ENCODE measurements at regions not wholly inside any gene's neighbourhood (a gene's known extent, or its start where the extent isn't known, plus 50 kb on each side); places are given as distances from the start of the nearest gene placed in this dataset.

DNA sequence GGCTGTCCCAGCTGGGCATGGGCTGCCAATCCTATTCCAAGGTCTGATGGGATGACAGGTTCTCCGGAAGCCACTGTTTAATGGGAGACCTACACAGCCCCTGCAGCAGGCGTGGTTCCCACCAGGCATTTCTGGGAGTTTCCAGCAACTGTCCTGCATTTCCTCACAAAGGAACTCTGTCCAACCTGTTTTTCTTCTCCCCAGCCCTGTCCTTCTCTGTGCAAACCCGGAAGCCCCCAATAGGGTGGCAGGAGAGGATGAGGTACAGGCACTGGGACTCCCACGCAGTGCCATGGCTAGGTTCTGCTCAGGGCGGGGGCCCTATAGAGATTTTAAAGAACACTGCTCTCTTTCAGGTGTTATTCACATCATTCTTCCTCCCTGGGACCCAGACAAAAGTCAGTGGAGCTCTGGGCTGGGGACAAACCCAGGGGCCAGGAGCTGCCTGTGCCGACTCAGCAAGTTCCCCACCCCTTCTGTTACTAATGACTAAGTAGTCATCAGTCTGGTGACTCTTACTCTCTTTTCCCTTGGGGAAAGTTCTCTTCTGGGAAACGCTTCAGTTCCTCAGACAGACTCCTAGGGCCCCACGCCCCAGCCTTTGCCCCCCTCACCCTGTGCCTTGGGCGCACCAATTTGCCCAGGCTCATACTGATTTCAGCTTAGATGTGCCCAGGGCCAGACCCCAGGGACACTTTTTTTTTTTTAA is 97.7 kb downstream of the CD47 start:
- no peak for DNase-seq (ENCODE audit: low spot score)

DNA sequence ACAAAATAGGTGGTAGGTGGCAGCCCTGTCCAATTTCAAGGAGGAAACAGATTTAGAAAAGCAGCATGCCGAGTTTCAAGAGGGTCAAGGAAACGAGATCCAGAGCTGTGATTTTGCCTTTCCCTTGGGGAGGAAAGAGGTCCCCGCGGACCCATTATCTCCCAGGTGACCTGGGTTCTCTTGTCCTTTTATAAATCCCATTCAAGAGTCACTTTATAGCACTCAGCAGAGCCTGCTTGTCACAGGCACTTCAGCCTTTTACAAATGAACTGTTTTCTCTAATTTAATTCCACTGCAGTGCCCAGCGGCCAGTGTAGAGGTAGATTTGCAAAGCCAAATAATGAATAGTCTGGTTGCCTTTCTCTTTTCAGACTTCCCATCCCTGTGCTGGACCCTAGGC is 99.9 kb downstream of the CD47 start:
- DNase-seq (ENCODE audit: low spot score): no peak

DNA sequence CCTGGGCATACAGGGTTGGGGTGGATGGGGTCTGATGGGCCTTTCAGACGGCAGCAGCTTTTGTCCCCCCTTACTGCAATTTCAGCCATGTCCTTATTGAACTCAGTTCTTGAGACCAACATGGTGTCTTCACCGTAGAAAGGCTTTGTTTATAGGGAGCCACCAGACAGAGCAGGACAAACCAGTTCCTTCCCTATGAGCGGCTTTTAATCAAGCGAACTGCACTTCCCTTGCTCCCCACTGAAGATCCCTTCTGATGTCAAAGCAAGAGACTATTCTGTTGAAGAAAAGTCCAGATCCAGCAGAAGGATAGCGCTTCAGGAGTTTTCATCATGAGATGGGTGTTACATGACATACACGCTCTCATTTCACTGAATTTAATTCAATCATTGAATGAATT is 100.4 kb downstream of the CD47 start:
- DNase-seq (ENCODE audit: low spot score): no peak

DNA sequence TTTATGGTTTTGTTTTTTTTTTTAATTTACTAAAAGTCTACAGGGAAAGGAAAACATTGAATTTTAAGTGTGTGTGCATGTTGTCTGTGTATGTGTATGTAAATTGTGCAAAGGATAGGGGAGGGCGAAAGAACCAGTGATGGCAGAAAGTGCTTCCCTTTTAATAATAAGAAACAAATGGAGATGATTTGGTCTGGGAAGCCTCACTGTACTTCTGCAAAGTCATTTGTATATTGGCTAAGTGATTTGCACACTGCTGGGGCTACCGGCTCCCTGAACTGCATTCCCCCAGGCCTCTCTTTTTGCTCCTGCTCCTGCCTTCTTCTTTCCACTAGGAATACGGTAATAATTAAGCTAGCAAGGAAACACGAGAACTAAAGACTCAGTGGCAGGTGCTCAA is 101.2 kb downstream of the CD47 start:
- no peak for DNase-seq (ENCODE audit: low spot score)

DNA sequence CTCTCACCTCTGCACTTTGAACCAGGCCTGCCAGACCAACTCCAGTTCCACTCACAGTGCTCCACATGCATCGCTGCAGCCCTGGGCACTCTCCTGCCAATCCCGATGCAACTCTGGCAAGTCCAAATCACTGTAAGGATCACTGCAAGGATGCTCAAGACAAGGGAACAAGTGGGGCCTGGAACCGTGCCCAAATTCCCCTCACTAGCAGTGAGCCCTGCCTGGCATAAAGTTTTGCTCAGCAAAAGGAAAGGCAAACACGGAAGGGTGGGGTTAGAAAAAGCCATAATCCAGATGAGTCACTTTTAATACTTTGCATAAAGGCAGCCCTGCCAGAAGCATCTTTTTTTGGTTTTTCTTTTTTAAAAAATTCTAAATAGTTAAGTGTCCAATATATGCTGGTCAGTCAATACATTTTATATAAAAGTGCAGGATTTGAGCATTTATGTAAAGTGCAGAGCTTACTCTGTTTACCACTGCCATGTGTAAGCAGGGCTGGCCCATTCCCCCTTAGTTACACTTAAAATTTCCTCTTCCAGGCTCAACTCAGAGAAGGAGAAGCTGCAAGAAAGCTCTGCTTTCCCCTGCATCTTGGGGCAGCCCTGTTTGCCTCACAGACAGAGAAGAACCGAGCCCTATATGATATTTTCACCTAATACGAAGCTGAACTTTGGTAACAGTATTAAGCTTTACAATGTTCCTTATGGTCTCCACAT is 102.2 kb downstream of the CD47 start:
- DNase-seq (ENCODE audit: low spot score): no peak

DNA sequence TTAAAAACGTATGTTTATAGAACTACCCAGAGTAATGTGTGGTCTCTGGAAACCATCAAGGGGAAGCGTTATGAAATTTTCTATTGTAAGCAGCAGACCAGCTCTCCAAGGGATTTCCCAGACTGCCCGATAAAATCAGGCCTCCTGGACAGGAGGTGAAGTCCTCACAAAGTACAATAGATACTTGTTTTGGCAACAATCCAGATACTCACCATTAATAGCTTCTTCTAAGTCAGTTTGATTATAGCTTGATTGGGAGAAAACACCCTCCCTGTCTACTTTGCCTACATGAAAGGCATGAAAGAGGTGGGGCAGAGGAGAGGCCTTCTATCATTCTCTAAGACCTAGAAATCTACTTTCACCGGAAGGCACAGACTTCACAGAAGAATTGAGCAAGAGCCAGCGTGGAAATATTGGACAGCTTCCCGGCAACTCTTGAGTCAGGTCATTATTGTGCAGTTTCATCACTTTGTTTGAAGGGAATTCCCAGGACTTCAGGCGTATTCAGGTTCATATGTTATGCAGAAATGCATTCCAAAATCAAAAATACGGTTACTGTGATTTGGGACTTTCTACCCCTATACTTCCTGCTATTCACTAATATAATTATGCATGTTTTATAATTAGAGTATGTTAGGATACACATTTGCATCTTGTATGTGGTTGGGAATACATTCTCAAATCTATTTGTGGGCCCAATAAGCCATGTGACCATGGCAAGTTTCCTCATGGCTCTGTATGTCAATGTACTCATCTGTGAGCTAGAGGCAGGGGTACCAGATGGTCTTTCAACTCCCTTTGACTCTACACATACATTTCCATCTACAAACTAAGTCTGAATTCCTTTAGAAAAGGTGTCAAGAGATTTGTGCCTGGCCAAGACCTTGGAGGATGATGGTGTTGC is 103.5 kb downstream of the CD47 start:
- DNase-seq (ENCODE audit: low spot score): no peak

DNA sequence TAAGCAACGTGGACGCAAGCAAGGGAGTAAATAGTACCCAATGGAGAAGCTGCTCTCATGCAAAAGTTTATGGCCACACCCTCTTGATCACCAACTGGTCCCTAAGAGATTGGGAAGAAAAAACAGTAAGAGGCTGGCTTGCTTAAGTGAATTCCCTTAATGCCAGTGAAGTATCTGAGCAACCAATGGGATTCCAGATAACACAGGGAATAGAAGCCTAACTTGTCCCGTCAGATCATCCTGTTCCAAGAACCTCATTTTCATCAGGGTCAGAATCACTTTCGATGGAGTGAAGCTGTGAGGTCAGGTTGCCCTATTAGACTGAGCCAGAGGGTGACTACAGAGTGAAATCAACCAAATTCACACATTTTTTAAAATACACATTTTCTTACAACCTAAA is 104.3 kb downstream of the CD47 start:
- DNase-seq (ENCODE audit: low spot score): no peak

DNA sequence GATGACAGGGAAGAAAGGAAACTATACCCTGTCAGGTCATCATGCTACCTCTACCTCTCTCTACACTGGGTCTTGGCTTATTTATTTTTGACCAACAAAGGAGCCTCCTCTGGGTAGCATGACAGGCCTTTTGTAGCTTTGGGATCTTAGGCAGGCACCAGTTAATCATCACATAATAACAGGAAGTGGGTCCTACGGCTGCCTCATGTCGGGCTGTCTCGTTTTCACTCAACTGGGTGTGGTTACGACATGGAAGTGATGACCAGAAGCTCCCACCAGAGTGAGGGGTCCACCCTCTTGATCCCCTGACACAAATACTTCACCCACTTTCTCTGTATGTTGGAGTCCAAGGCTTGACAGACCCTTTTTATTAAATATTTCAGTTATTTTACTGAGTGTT is 105.3 kb downstream of the CD47 start:
- no peak for DNase-seq (ENCODE audit: low spot score)

DNA sequence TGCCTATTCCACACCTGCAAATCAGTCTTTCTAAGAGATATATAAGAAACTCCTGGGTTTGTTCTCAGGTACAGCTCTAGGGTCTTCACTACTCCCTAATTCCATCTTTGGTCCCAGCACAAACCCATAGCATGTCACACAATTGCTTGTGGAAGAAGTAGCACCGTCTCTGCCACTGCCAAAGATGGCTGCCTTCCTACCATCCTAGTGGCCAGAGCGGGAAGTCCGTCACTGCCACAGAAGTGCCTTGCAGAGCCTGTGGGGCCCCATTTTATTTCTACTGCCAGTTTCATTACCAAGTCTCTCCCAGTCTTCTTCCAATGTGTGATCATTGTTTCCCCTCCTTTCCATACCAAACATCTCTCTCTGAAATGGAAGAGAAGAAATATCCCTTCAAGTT is 107.6 kb downstream of the CD47 start:
- DNase-seq (ENCODE audit: low spot score): no peak

DNA sequence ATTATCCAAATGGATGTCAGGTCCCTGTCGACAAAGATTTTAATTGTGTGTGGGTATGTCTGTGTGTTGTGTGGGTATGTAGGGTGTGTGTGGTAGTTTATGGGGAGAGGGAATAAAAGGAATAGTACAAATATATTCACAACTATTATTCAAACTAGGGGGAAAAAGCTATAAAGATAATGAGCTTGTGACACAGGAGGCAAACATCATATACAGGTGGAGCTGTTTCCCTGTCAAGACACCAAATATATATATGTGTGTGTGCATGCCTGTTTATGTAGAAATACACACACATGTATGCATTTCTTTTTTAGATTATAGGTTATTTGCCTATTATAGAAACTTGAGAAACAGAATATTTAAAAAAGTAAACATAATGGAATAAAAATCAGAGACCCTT is 108.7 kb downstream of the CD47 start:
- no peak for DNase-seq (ENCODE audit: low spot score)

DNA sequence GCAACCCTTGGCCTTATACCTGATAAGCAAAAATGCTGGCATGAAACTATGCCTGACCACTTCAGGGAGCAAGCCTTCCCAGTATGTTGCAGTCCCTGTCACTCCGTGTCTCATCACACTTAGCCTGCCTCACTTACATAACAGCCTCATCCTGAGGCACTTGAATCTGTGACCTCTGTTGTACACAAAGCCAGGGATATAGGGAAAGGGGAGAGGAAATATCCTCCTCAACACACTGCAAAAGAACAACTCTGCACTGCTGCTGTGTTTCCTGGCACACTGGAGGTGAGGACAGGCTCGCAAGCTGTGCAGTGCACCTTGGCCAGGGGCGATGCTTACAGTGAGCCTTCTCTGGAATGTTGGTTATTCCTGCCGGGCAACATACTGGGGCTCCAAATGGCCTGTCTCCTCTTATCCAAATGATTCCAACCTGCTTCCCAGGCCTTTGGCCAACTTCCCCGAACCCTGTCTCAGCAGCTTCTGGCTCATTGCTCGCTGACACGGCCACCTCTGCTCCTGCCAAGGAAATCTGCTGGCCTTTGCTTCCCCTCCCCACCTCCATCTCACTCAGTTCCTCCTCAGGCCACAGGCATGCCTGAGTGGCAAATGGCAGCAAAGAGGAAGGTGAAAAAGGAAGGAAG is 109.2 kb downstream of the CD47 start:
- DNase-seq (ENCODE audit: low spot score): no peak

DNA sequence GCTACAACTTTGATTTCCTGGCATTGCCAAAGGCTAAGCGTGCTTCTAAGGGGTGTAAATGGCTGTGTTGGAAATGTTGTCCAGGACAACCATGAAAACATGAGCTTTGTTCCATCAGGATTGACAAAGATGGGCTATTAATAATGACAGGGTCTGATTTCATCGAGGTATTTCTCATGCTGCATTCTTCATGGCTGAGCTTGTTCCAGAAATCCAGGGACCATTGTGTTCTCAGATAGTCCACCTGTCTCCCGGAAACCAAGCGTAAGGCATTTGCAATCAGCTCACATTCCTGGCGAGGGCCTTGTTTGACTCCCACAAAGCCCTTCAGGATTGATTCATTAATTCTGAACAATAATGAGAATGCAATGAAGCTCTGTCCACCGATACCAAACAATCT is 111.3 kb downstream of the CD47 start:
- DNase-seq (ENCODE audit: low spot score): no peak

DNA sequence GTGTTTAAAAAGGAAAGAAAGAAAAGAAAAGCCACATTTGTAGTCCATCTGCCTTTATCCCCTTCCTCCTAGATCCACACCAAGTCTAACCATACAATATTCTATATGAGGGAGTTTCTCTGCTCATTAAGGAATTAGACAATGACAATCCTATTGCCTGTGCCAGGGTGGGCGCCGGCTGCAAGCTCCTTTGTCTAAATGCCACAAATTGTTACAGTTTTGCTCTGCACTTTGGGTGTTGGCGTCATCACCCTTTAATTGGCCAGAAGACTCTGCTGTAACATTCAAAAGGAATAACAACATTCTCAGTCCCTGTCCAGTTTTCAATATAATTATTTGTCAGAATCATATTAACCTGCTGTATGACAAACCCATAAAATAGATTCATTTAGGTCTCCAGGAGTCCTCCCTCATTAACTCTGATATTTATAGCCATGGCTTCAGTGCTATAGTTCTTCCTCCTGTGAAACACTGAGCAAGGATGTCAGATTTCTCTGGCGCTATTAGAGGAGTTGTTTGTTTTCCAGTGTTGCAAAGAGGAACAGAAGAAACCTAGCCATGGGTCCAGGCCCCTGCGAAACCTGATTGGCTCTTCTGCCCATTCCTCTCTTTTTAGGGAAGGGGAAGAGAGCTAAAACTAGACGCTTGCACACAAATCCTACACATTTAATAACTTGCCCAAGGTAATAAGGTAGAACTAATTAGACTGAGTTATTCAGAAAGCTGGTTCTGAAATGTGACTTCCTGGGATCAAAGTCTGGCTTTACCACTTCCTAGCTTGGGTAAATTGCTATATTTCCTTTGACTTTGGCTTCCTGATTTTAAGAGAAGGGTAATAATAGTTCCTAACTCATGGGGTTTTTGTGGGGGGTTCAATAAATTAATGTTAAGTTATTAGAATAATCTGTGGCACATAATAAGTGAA is 112.4 kb downstream of the CD47 start:
- DNase-seq (ENCODE audit: low spot score): no peak

DNA sequence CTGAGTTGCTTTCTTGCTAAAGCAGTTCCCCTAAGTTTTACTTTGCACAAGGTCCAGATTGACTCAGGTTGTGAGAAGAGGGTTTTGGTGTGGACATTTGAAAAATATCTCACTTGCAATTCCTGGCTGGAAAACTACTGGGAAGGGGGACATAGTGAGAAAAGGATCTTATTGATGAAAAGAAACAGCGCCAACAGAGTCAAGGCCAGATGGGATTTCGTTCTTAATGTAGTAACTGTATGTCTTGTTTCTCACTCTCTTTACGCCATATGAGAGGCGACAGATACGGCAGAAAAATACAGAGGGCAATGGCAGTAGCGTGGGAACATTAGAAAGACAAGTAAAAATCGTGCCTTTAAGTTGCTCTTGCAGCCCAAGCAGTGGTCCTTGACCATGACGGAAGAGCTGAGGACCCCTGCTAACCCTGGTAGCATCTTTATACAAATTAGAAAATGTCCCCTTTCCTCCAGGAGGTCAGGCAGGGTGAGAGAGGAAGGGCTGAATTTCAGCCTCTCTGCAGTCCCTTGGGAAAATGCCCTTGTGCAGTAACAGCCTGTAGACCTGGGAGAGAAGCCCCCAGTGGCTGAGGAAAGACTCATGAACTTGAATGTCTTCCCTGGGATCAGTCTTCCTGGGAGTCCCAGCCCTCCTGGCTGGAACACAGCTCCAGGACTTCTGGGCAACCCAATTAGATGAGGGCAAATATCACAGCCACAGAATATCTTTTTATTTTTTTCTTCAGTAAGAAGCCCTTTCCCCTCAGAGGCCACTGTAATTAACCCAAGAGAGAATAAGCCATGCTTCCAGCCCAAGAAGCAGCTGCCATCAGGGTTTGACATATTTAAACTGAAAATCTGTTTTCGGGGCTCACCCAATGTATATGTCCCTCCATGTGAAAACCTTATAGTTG is 113.4 kb downstream of the CD47 start:
- no peak for DNase-seq (ENCODE audit: low spot score)

DNA sequence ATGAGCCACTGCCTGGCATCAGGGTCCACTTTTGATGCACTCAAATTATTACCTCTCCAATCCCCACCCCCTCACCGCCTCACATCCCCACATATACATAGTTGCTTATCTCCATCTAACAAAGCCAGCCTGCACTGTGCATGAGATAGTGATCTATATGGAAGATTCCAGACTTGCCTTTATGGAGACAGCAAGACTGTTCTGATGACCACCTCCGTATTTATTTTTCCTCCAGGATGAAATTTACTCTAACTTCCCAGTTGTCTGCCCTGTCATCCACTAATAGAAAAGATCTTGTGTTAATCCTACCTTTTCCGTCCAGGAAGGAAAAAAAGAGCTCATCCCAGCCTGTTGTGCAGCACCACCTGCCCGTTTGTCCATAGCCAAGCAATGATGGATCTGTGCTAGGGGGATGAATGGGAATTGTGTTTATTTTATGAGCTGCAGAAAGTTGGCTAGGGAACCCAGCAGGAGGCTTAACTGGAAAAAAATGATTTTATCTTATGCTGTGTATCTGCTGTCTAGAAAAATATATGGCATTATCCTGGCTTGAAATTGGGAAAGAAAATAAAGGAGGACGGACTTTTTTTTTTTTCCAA is 114.5 kb downstream of the CD47 start:
- no peak for DNase-seq (ENCODE audit: low spot score)

DNA sequence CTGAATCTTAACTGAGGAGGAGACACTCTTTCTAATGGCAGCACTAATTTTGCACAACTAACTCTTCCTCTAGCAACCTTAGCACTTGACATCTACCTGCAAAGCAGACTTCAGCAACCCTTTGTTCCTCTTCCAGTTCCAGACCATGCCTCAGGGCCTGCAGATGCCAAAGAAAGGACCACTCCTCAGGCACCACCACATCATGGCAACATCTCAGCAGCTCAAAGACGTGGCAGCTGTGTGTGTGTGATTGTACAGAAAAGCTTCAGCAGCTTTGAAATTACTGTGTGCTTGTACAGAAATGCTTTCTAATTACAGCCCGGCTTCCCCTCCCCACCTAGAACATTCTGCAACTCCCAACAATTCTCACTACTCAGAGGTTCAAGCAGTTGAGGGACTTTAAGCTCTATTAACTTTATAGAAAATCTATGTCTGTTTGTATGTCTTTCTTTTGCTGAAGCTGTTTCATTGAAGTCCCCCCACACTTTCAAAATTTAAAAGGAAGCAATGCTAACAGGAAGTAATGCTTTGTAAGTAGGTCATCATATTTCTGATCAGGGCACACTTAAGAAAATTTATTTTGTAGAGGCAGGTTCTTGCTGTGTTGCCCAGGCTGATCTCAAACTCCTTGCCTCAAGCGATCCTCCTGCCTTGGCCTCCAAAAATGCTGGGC is 115.2 kb downstream of the CD47 start:
- no peak for DNase-seq (ENCODE audit: low spot score)

DNA sequence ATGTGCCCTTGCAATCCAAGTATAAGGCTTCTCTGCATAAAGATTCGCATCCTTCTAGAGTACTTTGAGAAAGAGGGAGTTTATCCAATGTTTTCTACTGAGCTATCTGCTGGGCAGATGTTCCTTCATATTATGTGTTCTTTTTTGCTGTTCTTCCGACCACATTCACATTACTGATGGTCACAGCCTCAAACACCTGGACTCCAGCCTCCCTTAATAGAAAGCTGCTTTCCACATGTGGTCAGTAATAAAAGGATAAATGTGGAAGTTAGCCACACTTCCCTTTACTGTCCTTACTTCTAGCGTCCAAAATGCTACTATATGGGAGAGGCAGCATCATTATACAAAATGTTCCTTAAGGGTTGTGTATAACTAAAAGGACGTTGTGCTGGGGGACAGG is 116.9 kb downstream of the CD47 start:
- DNase-seq (ENCODE audit: low spot score): no peak

DNA sequence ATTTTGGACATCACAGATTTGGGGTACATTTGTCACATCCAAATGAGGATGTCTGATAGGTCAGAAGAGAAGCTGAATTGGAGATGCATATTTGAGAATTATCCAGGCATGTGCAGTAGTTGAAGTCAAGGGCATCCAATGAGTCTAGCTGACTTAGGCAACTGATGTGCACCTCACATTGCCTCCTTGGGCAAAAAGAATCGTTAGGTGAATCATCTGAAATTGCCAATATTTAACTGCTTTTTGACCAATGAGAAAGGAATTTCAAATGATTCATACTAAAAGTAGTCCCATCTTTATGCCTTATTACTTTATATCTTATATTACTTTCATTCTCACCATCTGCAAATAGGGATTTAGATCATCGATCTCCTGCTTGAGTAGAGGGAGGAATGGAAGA is 117.7 kb downstream of the CD47 start:
- DNase-seq (ENCODE audit: low spot score): no peak

DNA sequence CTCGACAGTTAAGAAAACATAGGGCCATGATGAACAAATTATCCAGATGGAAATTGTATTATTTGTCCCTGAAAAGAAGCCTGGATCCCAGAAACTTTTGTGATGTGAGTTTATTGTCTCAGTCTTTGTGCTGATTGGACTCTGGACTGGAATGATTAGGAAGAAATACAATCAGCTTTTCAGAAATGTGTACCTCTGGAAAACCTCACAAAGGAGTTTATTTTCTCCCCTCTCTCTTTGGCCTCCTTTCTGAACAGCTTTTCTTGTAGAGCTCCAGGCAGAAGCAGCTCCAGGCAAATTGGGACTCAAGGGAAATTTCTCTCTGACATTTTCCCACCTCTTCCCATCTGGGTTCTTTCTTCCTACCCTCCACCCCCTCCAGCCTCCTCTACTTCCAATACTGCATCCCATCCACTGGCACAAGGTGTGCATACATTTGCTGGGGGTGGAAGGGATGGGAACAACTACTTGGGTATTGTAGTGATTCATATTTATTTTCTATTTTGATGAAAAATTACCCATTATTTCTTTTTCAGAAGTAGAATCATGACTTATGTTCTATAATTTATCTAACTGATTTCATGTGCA is 119.7 kb downstream of the CD47 start:
- no peak for DNase-seq (ENCODE audit: low spot score)
